GM19099 (cell line): ENCODE measurements at regions not wholly inside any gene's neighbourhood (a gene's known extent, or its start where the extent isn't known, plus 50 kb on each side); places are given as distances from the start of the nearest gene placed in this dataset.

Experiments used
- POLR2A ChIP-seq: IDR thresholded peaks from 3 replicates; pipeline ENCODE4 v1.6.1; 2011; ENCODE audit warnings: low read depth; ENCODE audit not compliant: insufficient read length; ENCODE audit errors: extremely low read depth

DNA sequence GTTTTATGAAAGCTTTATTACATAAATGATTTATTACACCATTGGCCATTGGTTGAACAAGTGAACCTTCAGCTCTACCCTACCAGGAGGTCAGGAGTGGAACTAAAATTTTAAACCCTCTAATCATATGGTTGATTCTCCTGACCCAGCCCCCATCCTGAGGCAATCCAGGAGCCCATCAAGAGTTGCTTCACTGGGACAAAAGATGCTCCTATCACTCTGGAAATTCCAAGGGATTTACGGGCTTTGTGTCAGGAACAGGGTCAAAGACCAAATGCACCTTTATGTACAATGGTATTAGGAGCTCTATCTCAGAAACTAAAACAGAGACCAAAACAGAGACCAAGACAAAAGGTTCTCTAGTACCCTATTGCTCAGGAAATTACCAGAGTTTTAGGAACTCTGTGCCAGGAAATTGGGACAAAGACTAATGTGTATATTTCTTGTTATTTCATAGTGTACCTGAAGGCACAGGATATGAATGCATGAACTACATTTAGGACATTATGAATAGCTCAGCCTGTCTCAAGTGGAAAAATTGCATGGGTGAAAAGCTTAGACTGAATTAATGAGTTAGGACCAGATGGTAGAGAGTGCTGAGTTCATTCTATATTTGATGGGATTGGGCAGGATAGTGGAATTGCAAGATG, 171.7 kb upstream of the FLRT2 start:
- TF ChIP-seq POLR2A, result no peak

DNA sequence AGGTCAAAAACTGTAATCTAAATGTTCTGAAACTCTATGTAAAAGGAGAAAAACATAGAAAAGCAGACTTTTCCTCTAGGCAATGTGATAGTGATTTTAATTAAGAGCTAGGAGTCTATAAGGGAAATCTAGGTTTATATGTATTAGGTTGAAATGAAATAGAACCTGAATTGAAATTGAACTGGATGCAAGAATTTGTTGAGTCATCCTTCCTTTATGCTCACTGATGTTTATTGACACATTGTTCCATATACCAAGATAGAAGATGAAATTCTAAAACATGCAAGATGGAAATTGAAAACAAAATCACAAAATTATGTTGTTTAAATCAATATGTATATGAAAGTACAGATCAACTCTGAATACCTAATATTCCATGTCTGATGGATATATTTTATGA, 170.4 kb upstream of the FLRT2 start:
- no peak for TF ChIP-seq POLR2A

DNA sequence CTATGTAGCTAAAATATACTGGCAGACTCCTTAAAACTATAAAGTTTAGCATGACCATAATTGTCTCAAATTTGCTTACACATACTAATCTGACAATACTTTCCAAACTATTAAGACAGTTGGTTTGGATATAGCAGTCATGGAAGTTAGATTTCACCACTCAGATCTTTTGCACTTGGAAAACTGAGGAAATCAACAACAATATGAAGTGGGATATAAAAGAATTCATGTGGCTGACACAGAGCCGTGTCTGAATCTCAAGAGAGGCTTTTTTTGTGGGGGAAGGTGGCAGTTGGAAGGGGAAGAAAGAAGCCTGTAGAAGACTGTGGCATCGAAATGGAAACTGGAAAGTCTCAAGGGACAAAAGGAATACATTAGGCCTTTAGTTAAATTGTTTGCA, 166.6 kb upstream of the FLRT2 start:
- no peak for TF ChIP-seq POLR2A

DNA sequence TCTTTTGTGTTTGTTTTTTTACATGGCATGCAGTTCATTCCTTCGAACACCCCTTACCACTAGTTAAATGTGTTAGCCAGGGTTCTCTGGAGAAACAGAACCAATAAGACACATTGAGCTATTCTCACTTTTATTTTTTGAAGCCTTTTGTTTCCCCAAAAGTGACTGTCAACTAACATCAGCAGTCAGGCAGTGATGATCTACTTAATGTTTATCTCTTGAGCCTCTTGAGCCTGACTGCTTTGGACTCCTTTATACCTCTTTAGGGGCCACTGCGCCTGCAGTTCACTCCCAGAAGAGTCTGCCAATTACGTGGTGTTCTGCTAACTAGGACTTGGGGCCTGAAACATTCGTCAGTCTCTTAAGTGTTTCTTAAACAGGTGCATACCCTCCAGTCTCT, 163.7 kb upstream of the FLRT2 start:
- no peak for TF ChIP-seq POLR2A

DNA sequence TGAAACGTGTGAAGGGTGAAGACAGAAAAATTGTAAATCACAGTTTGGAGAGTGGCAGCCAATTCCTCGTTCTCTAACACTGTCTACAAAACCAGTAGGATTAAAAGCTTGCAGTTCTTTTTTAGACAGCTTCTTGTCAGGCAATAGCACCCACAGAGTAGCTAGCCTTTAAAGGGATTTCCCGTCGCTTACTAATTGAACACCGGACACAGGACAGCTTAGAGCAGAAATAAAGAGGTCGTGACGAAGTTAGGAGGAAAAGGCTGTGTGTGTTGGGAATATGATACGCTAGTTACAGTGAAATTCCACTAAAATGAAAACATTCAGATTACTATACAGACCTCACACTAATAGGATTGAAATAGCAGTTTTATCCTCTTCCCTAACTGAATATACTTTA, 149.1 kb upstream of the FLRT2 start:
- TF ChIP-seq POLR2A, result no peak

DNA sequence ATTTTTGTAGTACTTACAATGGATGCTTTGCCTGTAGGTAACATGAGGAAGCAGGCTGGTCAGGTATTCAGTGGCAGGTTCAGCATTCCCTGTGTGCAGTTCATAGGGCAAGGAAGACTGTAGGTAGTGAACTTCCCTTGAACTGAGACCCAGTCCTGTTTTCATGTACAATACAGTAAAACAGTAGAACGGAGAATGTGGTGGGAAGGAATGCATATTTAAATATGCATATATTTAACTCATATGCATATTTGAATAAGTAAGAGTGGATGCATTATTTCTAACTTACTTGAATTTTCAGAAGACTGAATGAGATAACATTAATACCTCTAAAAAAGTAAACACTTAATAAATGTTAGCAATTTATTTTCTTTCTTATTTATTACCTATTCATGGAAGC, 147.6 kb upstream of the FLRT2 start:
- no peak for TF ChIP-seq POLR2A

DNA sequence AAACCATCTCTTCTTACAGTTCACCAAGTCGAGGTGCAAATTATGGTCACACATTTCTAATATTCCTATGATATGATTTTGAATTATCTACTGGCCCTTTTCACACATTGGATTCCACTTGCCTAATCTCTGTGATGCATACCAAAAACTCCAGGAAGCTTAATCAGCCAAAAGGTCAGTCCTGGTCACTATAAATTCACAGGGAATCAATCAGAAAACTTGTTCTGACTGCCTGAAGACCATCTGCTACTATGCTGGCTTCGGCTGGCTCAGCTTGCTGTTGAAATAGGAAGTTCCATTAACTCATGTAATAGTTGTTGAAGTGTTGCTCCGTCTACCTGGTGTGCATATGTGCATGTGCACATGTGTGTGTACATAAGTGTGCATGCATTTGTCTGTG, 142.8 kb upstream of the FLRT2 start:
- TF ChIP-seq POLR2A, result no peak

DNA sequence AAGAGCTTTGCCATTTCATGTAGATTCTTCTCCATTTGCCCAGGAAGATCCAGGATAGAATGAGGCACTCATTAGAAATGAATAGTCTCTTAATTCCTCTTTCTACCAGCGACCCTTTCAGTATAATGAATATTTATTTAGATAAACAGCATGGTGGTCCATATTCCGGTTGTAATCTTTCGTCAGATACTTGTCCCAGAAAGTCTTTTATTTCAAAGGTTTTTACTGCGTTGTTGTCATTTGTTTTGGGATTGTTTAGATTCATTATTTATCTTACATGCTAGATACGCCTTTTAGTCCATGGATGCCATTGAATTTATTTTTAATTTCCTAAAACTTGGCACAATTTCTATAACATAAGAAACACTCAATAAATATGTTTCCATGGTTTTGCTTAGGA, 139.7 kb upstream of the FLRT2 start:
- TF ChIP-seq POLR2A, result no peak

DNA sequence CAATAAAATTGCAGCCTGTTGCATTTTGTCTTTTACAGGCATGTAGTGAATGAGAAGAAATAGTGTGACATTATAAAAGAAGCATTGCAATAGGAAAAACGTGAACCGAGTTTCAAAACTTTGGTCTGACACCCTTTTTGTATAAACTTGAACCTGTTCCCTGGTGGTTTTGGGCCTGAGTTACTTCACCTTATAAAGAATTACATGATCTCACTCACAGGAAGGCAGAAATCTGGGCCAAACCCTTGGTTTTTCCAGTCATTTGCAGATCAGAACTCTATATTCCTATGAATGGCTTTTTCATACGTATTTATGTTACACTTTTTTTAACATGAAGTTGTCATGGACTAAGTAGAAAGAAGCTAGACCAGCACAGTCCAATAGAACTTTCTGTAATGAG, 138.5 kb upstream of the FLRT2 start:
- no peak for TF ChIP-seq POLR2A

DNA sequence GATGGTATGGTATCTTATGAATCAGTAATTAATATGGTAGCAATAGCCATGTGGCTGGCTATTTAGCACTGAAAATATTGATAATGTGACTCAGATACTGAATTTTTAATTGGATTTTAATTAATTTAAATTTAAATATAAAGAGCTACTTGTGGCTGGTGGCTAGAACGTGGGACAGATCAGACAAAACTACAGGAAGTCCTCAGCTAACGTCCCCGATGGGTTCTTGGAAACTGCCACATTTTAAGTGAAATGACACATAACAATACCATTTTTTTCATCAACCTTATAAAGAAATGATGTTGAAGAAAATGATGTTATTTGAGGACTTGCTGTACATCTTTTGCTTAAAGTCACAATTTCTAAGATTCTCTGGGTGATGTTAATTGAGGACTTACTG, 138.1 kb upstream of the FLRT2 start:
- no peak for TF ChIP-seq POLR2A

DNA sequence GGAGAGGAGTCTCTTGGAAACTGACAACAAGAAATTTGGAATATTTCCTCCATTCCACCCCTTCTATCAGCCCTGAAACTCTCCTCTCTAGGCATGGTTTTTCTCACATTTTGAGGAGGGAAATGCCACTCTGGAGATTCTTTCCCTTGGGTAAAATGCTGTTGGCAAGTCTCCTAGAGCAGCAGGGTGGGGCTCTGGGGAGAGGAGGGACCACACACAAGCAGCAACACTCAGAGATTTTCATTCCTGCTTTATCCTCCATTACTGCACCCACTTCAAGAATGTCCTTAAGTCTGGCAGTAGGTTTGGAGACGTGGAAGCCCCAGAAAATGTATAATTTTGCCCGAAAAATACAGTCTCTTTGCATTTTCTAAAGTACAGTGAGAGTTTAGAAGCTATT, 130.8 kb upstream of the FLRT2 start:
- no peak for TF ChIP-seq POLR2A

DNA sequence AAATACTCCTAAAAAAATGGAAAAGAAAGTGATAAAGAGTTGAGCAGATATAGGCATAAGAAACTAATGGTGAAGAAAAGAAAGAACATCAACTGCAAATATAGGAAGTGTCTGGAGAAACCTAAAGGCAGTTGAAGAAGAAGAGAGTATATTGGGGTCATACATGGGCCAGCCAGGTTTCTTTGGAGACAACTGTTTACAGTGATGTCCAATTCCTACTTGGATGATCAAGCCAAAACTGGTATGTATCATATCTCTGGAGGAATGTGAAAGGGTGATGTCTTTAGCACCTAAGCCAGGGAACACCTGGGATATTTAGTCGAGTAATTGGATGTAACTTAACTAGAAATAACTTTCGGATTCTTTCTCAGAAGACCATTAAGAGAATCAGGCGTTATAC, 129.3 kb upstream of the FLRT2 start:
- no peak for TF ChIP-seq POLR2A

DNA sequence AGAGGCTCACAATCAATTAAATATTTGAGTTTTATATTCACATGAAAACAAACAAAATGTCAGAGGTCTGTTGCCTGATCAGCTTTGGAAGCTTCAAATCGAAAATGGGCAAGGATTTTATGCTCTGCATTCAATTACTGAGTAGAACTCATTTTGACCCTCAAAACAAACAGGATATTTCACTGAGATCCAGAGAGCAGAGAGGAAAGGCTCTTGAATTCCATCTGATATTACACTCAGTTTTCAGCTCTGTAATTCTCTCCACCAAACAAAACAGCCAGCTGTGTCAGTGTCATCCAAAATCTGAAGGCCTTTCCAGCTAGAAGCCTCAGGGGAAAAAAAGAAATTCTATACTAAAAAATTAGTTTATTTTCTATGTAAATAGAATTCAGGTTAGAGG, 128.6 kb upstream of the FLRT2 start:
- no peak for TF ChIP-seq POLR2A

DNA sequence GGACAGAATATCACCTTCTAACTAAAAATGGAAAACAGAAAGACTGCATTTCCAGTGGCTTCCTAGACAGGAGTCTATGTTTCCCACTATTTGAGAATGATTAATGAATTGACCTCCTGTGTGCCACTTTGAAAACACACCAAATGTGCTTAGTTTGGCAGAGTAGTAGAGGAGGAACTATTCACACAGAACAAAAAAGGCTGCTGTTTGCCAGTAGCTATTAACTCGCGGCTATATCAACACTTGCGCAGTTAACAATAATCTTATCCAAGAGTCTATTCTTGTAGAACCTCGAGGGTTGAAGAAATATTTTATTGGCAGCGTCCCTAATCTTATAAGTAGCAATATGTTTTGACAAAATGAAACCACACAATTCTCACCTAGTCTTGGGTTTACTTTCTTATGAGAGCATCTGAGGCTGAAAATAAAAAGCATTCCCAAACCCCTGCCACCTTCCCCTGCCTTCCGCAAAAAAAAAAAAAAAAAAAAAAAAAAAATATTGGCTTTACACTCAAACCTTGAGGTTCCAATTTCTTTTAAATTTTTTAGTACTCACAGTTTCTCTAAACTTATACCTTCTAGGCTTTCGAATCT, 127.3 kb upstream of the FLRT2 start:
- no peak for TF ChIP-seq POLR2A

DNA sequence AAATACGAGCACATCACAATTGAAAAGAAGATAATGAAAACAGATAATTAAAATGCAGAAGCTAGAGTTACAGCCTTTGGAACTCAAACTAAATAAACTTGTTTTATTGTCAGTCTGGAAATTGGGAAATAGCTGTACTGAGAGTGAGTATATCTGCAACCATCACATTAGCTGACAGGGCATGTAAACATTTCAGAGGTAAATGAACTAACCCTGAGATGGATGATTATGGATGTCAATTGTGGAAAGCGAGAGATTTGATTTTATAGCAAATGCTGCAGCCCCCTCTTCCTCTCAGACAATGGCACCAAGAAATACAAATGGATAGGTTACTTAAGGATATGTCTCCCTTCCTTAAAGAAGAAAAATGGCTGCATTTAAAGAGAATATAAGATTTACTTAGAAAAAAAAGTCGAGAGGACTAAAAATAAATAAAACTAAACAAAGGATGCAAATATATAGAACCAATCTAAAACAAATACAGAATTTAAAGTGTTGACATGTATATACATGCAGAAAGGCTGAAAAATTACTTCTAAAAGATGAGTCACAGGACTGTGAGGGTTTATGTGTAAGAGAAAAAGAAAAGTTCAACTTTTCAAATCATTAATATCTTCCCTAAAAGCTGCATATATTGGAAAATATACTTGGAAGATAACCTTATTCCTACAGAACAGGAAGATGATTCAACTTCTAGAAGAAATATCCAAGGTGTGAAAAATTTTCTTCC, 120.3 kb upstream of the FLRT2 start:
- no peak for TF ChIP-seq POLR2A

DNA sequence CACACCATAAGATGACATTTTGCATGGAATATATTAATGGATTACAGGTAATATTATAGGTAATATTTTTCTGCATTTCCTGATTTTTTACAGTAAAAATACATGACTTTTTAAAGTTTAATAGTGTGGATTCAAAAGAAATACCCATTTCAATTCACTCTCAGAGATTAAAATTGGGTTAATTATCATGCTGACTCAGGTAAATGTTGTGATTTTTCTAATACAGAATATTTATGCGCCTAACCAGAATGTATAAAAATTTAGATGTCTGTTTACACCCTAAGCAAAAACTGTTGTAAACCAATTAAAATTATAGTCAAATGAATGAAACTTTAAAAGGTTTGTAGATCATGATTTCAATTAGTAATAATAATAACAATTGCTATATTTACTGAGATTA, 117.2 kb upstream of the FLRT2 start:
- TF ChIP-seq POLR2A, result no peak

DNA sequence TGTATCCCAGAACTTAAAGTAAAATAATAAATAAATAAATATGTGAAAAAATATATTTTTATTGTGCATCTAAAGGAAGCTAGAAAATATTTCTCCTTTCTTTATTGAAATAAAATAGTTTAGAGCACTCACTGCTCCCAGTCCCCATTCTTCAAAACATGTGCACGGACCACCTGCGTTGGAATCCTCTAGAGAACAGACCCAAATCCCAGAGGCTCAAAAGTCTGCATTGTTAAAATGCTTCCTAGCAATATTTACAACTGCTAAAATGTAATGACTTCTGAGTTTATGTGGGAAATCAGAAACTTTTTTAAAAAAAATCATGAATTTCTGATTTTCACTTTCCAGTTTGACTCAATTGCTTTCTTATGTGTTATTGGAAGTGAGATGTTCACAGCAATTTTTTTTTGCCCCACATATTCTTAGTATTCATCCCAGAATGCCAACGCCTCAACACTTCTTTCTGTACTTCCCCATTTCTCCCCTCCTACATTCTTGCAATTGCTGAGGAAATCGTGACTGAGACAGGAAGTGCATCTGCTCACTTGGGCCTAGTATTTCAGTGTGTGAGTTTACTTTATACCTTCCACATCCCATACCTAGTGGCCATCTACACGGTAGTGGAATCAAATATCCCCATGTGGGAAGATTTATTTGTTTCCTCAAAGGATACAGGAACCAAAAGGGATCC, 116.0 kb upstream of the FLRT2 start:
- TF ChIP-seq POLR2A, result no peak
